T-helper 2 cell treated with Interferon-gamma antibody and Interleukin-4, amounts not matched to agents 5 μg/mL and 100 μg/mL, for 36 hours (primary cell): ENCODE measurements at regions not wholly inside any gene's neighbourhood (a gene's known extent, or its start where the extent isn't known, plus 50 kb on each side); places are given as distances from the start of the nearest gene placed in this dataset.

ENCODE experiments used
- DNase-seq: peaks from one replicate; pipeline ENCODE4 v3.0.0; 2021; ENCODE audit warnings: low spot score
- H3K27ac Mint-ChIP-seq: one replicate; pipeline ENCODE4 v1.8.0; 2021; ENCODE audit warnings: mild to moderate bottlenecking, mixed read lengths
- H3K27me3 Mint-ChIP-seq: one replicate; pipeline ENCODE4 v1.8.0; 2021; ENCODE audit warnings: low read depth, mixed read lengths
- H3K36me3 Mint-ChIP-seq: one replicate; pipeline ENCODE4 v1.8.0; 2021; ENCODE audit warnings: low read depth, mixed read lengths
- H3K4me1 Mint-ChIP-seq: one replicate; pipeline ENCODE4 v1.8.0; 2021; ENCODE audit warnings: low read depth, mixed read lengths
- H3K4me3 Mint-ChIP-seq: one replicate; pipeline ENCODE4 v1.8.0; 2022; ENCODE audit warnings: mild to moderate bottlenecking, moderate library complexity, mixed read lengths
- H3K9me3 Mint-ChIP-seq: one replicate; pipeline ENCODE4 v1.8.0; 2021; ENCODE audit warnings: mixed read lengths

- Mint-ChIP-seq H3K9me3 (peaks cover 4% of the 10 kb centered on the region), H3K4me1 (no peaks in the 10 kb centered on the region), H3K36me3 (no peaks in the 10 kb centered on the region), H3K27ac (no peak overlapping the region), H3K27me3 (peaks cover 5% of the 10 kb centered on the region), H3K4me3 (no peak overlapping the region)
- no peak for DNase-seq
These were observed 56.7 kb upstream of the GUCA2B start for GRCh38 chr1:42096554-42096953.

DNA sequence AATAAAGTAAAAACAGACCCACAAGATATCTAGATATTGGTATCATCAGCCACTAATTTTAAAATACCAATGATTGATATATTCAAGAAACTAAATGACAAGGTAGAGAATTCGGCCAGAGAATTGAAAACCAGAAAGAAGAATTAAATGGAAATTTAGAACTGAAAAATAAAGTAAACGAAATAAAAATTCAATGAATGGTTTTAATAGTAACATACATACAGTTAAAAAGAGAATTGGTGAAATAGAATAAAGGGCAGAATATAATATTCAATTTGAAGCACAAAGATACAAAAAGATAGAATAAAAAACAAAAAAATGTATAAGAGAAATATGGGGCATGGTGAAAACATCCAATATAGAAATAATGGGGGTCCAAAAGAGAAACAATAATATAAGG lies 64.0 kb upstream of the GUCA2B start:
- no peaks in the 10 kb centered on the region for H3K4me1 Mint-ChIP-seq
- no peaks in the 10 kb centered on the region for H3K36me3 Mint-ChIP-seq
- no peak overlapping the region for H3K4me3 Mint-ChIP-seq
- H3K9me3 Mint-ChIP-seq, result peaks cover 27% of the 10 kb centered on the region
- peaks cover 10% of the 10 kb centered on the region for H3K27me3 Mint-ChIP-seq
- H3K27ac Mint-ChIP-seq, result no peak overlapping the region
- DNase-seq, result no peak

DNA sequence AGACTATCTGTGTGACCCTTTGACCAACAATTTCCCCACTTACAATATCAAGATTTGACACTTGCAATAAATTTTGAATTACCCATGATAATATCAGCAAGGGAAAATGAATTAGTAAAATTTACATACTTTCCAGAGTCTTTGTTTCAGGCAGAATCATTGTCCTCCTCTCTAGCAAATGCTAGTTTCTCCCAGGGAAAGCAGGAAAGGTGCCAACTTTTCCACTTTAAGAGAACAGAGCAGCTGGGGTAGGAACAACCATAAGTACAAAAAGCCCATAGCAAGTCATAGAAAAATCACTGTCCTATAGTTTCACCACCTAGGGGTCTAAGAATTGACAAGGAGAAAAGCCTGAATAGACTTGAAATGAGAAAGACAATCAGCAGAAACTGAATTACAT lies 67.1 kb upstream of the GUCA2B start:
- H3K4me1 Mint-ChIP-seq, result no peaks in the 10 kb centered on the region
- H3K4me3 Mint-ChIP-seq, result no peak overlapping the region
- no peak overlapping the region for H3K27ac Mint-ChIP-seq
- peaks cover 23% of the 10 kb centered on the region for H3K9me3 Mint-ChIP-seq
- peaks cover 15% of the 10 kb centered on the region for H3K27me3 Mint-ChIP-seq
- no peak for DNase-seq
- no peaks in the 10 kb centered on the region for H3K36me3 Mint-ChIP-seq

- H3K4me3 Mint-ChIP-seq, result no peak overlapping the region
- H3K36me3 Mint-ChIP-seq, result no peaks in the 10 kb centered on the region
- peaks cover 23% of the 10 kb centered on the region for H3K9me3 Mint-ChIP-seq
- no peak overlapping the region for H3K27ac Mint-ChIP-seq
- peaks cover 15% of the 10 kb centered on the region for H3K27me3 Mint-ChIP-seq
- no peaks in the 10 kb centered on the region for H3K4me1 Mint-ChIP-seq
- DNase-seq, result no peak
These were observed 67.6 kb upstream of the GUCA2B start for GRCh38 chr1:42085596-42085995.

- Mint-ChIP-seq H3K27me3 (peaks cover 22% of the 10 kb centered on the region), H3K9me3 (peaks cover 5% of the 10 kb centered on the region), H3K27ac (no peak overlapping the region), H3K4me3 (no peak overlapping the region), H3K4me1 (no peaks in the 10 kb centered on the region), H3K36me3 (no peaks in the 10 kb centered on the region)
- DNase-seq, result no peak
These were observed 71.7 kb upstream of the GUCA2B start for GRCh38 chr1:42081475-42081874.

- Mint-ChIP-seq H3K36me3 (no peaks in the 10 kb centered on the region), H3K27me3 (peaks cover 60% of the 10 kb centered on the region), H3K9me3 (peaks cover 5% of the 10 kb centered on the region), H3K4me1 (no peaks in the 10 kb centered on the region), H3K27ac (no peak overlapping the region), H3K4me3 (no peak overlapping the region)
- no peak for DNase-seq
These were observed 78.0 kb upstream of the GUCA2B start for GRCh38 chr1:42075179-42075578.

DNA sequence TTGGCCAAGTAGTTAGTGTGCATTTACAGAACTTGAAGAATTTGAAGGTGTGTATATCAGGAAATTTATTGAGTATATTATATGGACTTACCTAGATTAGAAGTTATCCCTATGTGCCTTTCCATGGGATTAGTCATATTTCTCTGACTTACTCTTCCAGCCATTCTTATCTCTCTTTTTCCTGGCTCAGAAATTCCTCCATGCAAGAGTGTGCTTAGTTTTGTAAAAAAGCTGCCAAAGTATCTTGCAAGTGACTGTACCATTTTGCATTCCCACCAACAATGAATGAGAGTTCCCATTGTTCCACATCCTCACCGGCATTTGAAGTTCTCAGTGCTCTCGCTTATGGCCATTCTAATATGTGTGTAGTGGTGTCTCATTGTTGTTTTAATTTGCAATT lies 82.2 kb upstream of the GUCA2B start:
- no peak overlapping the region for H3K4me3 Mint-ChIP-seq
- H3K27ac Mint-ChIP-seq, result no peak overlapping the region
- no peaks in the 10 kb centered on the region for H3K4me1 Mint-ChIP-seq
- no peaks in the 10 kb centered on the region for H3K36me3 Mint-ChIP-seq
- no peak for DNase-seq
- no peaks in the 10 kb centered on the region for H3K9me3 Mint-ChIP-seq
- H3K27me3 Mint-ChIP-seq, result peaks cover 59% of the 10 kb centered on the region

GRCh38 chr1:42057800-42058199 lies 95.4 kb upstream of the GUCA2B start:
- H3K9me3 Mint-ChIP-seq, result peaks cover 17% of the 10 kb centered on the region
- H3K27me3 Mint-ChIP-seq, result peaks cover 7% of the 10 kb centered on the region
- H3K4me3 Mint-ChIP-seq, result no peak overlapping the region
- peaks cover 2% of the 10 kb centered on the region for H3K4me1 Mint-ChIP-seq
- no peak for DNase-seq
- H3K27ac Mint-ChIP-seq, result no peak overlapping the region
- peaks cover 4% of the 10 kb centered on the region for H3K36me3 Mint-ChIP-seq

GRCh38 chr1:42056460-42056859 lies 96.8 kb upstream of the GUCA2B start:
- Mint-ChIP-seq H3K4me3 (no peak overlapping the region), H3K27ac (no peak overlapping the region), H3K9me3 (peaks cover 20% of the 10 kb centered on the region), H3K36me3 (peaks cover 4% of the 10 kb centered on the region), H3K4me1 (peaks cover 2% of the 10 kb centered on the region), H3K27me3 (peaks cover 2% of the 10 kb centered on the region)
- no peak for DNase-seq

DNA sequence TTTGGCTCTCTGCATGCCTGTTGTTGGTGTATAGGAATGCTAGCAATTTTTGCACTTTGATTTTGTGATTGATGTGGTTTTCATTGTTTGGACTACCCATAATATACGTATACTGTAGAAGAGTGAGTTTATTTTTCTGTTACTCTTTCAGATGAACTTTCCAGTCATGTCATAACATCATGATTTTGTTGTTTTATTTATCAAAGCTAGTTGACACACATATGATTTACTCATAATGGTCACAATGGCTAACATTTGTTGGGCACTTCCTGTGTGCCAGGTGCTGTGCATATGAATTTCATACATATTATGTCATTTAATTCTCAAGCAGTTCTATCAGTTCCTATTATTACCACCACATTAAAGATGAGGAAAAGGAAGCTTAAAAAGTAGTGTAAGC lies 98.1 kb upstream of the GUCA2B start:
- no peak for DNase-seq
- peaks cover 6% of the 10 kb centered on the region for H3K27me3 Mint-ChIP-seq
- H3K9me3 Mint-ChIP-seq, result peaks cover 20% of the 10 kb centered on the region
- no peak overlapping the region for H3K4me3 Mint-ChIP-seq
- H3K27ac Mint-ChIP-seq, result no peak overlapping the region
- peaks cover 4% of the 10 kb centered on the region for H3K36me3 Mint-ChIP-seq
- peaks cover 2% of the 10 kb centered on the region for H3K4me1 Mint-ChIP-seq

DNA sequence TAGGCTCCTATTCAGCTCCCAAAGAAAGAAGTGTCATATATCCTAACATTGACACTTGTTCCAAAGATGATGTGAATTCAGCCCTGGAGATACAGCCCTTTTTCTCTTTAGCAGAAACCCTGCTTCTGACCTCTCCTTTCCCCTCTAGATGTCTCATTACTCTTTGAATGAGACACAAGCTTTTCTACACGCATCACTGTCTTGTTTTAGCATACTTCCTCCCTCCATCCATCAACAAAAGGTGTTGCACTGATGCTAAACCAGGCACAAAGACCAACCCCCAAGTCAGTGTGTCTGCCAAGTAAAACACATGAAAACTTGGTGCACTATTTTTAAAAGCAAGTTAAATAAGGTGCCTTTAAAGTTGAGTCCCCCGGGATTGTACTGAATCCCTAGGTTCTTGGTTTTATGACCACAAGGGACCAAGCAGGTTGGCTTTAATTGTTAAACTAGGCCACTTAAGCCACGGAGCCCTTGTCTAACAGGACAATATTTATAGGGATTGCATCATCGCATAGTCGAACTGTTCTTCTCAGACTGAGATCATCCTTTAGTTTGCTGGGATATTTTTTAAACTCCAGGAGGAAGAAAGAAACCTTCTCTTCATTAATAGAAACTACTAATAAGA lies 101.0 kb upstream of the GUCA2B start:
- peaks cover 12% of the 10 kb centered on the region for H3K27me3 Mint-ChIP-seq
- no peaks in the 10 kb centered on the region for H3K36me3 Mint-ChIP-seq
- peaks cover 2% of the 10 kb centered on the region for H3K4me1 Mint-ChIP-seq
- H3K27ac Mint-ChIP-seq, result no peak overlapping the region
- H3K9me3 Mint-ChIP-seq, result peaks cover 12% of the 10 kb centered on the region
- DNase-seq, result no peak
- H3K4me3 Mint-ChIP-seq, result no peak overlapping the region

DNA sequence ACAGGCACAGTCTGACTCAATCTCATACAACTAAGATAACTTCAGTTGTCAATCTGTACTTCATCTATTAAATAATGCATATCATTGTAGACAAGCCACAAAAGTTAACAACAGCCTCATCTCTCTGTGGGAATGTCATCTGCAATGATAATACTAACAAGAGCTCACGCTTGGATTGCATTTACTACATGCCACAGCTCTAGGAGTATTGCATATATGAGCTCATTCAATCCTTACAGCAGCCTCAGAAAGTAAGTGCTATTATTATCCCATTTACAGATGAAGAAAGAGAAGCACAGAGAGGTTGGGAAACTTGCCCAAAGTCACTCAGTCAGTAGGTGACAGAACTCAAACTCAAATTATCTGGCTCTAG lies 105.7 kb upstream of the GUCA2B start:
- Mint-ChIP-seq H3K36me3 (no peaks in the 10 kb centered on the region), H3K4me1 (no peaks in the 10 kb centered on the region), H3K27me3 (peaks cover 12% of the 10 kb centered on the region), H3K4me3 (no peak overlapping the region), H3K9me3 (peaks cover 2% of the 10 kb centered on the region), H3K27ac (no peak overlapping the region)
- DNase-seq, result no peak

DNA sequence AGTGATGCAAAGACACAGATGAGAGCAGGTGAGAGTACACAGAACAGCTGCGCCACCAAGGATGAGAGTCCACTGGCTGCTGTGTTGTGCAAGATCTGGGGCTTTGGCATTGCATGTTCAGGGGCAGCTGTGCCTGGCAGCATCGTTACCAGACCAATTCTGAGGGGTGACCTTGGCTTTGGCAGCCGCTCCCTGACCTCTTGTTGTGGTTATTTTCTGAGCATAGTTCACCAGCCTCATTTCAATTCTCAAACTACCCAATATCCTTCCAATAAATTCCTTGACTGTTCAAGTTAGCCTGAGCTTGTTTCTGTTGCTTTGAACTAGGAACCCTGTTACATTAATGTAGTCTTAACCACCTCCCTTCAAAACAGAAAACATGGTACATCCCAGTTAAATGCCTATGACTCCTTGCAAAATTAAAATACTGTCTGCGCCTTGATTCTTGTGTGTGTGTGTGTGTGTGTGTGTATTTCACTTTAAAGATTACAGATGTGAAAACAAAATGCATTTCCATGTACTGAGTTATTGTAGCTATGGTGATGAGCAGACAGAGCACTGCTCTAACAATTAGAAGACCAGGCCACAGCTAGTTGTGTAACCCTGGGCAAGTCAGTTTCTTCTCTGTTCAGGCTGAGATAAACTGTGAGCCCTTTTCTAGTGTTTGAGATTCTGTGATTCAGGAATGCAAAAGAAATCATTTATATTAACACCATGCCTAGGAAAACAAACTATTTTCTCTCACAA lies 106.3 kb upstream of the GUCA2B start:
- Mint-ChIP-seq H3K4me1 (no peaks in the 10 kb centered on the region), H3K9me3 (no peaks in the 10 kb centered on the region), H3K4me3 (no peak overlapping the region), H3K27ac (no peak overlapping the region), H3K27me3 (peaks cover 12% of the 10 kb centered on the region), H3K36me3 (no peaks in the 10 kb centered on the region)
- DNase-seq, result no peak

GRCh38 chr1:42044346-42044745 lies 108.9 kb upstream of the GUCA2B start:
- no peak overlapping the region for H3K27ac Mint-ChIP-seq
- no peak for DNase-seq
- no peak overlapping the region for H3K4me3 Mint-ChIP-seq
- no peaks in the 10 kb centered on the region for H3K4me1 Mint-ChIP-seq
- H3K9me3 Mint-ChIP-seq, result no peaks in the 10 kb centered on the region
- peaks cover 9% of the 10 kb centered on the region for H3K27me3 Mint-ChIP-seq
- H3K36me3 Mint-ChIP-seq, result no peaks in the 10 kb centered on the region

- no peak for DNase-seq
- peaks cover 7% of the 10 kb centered on the region for H3K27me3 Mint-ChIP-seq
- no peak overlapping the region for H3K4me3 Mint-ChIP-seq
- H3K36me3 Mint-ChIP-seq, result no peaks in the 10 kb centered on the region
- H3K4me1 Mint-ChIP-seq, result no peaks in the 10 kb centered on the region
- H3K27ac Mint-ChIP-seq, result no peak overlapping the region
- H3K9me3 Mint-ChIP-seq, result no peaks in the 10 kb centered on the region
These were observed 109.4 kb upstream of the GUCA2B start for GRCh38 chr1:42043811-42044210.
